ENCODE measurements at regions not wholly inside any gene's neighbourhood (a gene's known extent, or its start where the extent isn't known, plus 50 kb on each side); places are given as distances from the start of the nearest gene placed in this dataset.
A peak's percentile ranks its signal among the peaks of the same experiment; 100 is the strongest.

DNA sequence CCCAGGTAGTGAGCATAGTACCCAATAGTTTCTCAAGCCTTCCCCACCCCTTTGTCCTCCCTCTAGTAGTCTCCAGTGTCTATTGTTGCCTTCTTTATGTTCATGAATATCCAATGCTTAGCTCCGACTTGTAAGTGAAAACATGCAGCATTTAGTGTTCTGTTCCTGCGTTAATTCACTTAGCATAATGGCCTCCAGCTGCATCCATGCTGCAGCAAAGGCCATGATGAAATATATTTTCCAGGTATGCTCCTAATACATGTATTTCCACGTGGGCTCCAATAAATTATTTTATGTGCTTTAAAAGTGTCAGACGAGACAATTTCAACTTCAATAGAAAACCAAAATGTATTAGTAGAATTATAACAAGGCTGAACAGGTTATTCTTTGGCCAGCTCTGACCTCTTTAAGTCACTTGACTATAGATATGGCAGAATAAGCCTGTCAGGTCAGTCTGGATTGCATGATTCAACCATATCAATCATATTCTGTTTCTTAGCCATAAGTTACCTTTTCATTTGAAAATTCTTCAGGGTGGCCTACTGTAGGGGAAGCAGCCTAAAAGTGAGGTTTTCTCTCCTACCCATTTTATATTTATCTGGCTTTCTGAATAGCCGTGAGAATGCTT is 2291.6 kb upstream of the WWC1 start:
- no peak for DNase-seq

DNA sequence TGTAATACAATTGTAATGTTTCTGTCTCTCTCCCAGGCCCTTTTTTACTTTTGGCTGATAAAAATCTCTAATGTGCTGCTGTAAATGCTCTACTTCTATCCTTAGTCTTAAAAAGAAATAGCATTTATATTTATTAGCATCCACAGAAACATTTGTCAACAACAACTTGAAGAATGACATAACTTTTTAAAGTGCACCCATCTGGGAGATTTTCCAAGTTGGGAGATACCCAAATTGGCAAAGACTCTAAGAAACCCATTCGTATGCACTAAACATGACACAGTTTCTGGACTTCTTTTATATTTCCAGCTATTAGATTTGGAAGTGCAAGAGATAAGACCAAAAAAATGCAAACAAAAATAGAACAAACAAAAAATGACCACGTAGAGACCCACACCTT is 2287.4 kb upstream of the WWC1 start:
- DNase-seq = no peak

DNA sequence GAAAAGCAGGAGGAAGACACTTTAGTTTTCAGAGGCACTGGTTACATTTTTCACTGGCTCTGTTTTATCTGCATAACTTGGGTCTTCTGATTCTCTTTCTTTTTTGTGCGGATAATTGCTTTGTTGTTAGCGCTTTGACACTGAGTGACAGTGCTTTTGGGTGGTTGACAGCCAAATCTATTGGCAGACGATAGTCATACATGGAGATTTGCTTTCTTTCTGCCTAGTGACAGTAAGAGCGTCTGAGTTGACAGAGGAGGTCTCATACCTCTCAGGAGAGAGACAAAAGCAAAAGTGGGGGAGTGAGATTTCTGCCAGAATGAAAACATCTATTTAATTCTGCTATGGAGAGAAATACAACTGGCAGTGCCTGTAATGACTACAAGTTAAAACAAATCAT is 2278.0 kb upstream of the WWC1 start:
- DNase-seq = no peak

DNA sequence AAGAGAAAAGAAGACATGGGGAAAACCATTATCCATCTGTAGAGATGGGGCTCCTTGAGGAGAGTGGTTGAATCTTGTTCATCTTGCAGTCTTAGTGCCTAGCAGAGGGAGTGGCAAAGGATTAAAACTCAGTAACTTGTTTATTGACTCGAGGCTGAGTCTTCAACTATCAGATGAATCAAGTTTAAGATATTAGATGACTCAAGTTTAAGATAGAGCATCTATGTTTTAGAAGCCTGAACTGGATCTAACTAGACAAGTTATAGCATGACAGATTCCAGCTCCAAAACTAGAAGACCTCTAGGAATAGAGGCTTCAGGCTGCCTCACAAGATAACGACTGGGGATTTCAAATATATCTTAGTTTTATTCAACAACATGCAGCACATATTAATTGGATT is 2277.2 kb upstream of the WWC1 start:
- no peak for DNase-seq

DNA sequence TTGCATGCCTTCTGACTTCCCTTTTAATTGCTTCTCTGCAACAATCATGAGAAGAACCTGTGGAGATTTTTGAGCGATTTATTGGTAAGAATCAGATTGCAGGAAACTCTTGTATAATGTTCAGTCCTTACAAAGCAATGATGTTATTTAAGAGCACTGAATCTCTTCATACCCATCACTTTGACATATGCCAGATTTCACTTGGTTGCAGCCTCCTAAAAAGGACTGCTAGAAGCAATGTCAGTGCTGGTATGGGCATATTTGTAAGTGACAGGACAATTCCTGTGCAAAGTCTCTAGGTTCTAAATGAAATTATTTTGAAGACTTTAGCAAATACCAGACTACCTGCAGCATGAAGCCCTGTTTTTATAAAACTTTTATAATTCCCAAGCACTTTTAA is 2272.7 kb upstream of the WWC1 start:
- DNase-seq = no peak

DNA sequence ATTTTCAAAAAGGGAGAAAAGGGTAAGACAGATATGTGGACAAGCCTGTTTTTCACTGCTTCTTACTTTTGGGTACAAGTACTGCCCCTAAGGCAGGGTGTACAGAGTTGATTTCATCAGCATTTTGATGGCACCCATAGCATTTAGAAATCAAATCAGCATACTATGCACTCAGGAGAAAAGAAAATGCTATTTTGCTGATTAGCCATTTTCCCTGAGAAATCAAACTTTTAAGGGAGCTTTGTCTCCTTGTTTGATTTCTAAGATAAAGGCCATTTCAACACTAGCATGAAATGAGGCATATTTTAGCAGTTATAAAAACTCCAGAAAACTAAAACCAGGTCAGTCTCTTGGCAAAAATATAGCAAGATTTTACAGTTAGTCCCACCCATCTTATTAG is 2269.4 kb upstream of the WWC1 start:
- DNase-seq = no peak

DNA sequence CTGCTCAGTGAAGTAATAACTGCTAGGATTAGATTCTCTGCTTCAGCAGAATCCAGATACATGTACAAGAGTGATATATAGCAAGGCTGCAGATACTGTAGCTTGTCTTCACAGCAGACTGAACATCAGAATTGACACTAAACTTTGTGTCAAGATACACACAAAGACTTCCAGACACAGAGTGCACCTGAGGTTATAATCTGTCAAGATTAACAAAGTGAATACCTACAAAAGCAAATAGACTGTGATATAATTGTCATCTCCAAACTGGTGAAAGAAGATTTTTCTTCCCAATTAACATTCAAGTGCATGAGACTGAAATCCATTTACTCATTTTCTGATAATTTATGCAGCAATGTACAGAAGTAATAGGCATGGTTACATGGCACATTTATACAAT is 2266.5 kb upstream of the WWC1 start:
- no peak for DNase-seq

DNA sequence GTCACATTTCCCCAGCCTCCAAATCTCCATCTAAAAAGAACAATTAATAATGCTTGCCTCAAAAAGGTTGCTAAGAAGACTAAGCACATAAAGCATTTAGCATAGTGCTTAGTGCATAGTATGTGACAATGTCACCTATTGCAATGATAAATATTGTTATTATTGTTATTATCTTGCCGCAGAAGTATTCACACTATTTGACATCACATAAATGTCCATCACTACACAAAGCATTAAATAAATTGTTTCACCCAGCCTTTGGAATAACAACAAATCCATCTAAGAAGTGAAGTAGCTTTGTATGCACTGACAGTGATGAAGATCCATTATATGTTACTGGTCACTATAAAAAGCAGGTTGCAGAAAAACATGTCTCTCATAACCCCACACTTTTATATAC is 2263.9 kb upstream of the WWC1 start:
- DNase-seq = no peak

DNA sequence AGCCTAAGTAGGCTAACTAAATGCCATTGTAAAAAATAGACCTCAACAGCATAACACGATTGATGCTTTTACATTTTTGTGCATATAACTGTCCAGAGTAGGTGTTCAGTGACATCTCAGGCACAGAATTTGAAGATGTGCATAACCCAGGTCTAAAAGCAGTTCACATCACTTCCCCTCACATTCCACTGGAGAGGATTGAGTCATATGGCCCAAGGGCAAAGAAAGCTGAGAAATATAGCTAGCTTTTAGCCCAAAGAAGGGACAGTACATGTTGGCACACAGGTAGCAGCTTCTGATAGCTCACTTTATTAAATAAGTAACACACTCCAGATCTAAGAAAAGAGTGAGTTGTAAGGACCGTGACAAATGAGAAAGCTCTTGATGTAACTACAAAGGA is 2259.5 kb upstream of the WWC1 start:
- no peak for DNase-seq

DNA sequence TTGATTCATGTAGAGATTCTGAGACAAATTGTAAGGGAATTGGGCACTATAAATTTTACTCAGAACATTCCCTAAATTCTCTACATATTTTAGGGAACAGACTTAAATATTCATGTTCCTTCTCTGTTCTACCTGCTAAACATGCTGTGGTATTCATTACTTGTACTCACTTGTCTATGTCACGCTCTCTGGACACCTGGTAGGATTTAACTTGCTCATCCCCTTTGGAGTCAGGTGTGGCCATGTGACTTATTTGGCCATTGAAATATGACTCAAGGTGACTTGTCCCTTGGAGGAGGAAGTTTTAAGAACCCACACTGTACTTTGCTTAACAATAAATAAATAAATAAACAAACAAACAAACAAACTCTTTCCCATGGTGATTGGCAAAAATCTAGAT is 2258.8 kb upstream of the WWC1 start:
- no peak for DNase-seq

DNA sequence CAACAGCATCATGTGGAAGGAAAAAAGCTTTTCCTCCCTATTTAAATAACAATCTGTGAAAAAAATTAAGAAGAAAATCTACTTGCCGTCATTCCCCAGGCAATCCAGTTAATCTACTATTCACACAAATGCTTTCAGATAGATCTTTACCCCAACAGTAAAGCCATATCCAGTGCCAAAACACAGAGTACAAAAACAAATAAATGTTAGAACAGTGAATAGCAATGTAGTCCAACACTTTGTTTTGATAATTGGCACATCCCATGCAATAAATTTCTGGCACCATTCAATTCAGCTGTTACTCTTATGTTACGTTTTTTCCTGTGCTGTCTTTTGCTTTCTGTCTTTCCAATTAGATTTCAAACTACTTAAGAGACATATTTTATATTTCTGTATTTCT is 2245.5 kb upstream of the WWC1 start:
- peak; percentile 13 for DNase-seq

DNA sequence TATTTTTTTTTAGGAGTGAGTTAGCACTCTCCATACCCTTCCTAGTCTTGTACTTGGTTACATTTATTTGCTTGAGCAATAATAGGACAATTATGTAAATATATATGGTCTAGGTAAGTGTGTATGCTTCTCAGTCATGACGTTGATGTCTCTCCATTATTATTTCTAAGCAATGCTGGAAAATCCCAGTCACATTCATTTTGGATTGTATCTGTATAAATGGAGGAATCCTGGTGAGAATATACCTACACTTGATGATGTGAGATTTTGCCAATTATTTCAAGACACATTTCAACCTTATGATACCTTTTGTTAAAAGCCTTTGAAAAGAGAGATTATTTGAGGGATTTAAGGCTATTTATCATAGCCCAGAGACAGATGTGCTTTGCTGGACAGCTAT is 2244.5 kb upstream of the WWC1 start:
- DNase-seq = no peak

DNA sequence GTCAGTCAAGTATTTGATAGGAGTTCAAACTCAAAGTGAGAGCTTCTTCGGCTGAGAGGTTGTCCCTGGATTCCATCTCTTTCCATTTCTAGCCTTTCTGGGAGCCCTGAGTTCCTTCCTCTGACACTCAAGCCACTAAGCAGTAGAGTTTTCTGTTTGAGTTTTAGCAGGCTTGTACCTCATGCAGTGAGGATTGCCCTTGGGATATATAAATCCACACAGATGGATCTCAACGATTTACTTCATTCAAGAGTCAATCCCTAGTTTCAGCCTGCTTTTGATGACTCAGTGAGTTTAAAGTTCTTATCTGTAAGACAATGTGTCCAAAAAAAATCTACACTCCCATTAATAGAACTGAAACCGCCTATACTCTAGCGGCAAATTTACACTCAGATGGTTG is 2240.9 kb upstream of the WWC1 start:
- DNase-seq = no peak

DNA sequence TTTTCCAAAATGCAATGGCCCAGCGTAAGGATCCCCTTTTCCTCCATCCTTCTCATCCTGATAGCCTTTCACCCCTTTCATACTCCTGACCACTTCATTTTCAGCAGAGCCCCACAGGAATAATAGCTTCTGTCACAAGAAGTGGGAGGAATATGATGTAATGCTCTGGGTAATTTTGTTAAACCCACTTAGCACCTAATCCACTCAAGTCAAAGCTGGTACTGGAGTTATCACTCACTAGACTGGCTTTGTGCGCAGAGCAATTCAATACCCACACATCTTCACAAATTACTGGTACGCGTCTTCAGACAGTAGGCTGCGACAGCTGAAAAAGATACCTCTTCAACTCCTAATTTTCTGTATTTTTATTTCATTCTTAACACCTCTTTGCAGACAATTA is 2232.8 kb upstream of the WWC1 start:
- no peak for DNase-seq

DNA sequence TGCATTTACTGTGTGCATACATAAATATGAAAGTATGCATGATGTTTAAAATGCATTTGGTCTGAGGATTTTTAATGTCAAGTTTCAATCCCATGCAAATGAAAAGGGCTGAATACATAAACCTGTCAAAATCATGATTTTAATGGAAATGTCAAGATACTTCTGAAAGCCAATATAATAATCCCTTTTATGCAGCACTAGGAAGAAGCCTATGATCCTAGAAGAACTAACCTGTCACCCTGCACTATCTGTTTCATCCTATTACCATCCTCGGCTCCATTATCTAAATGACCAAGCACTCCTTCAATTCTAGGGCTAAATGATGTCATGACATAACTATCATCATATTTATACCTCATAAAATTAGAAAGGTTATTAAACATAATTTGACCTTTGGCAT is 2229.4 kb upstream of the WWC1 start:
- DNase-seq = no peak

DNA sequence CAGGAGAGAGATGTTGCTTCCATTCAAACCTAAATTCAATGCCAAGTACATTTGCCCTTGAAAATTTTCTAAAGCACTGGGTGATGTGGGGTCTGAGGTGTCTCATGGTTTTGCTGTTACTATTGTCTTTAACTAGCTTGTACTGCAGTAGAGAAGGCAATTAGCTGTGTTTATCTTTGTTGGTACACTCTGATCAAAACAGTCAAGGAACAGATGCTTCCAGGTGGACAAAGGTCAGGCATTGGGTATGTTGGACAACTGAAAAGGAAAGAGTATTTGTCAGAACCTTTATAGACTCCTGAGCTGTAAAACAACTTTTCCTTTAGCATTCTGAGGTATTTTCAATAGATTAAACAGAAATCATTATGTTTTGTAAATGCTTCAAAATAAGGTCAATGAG is 2228.7 kb upstream of the WWC1 start:
- DNase-seq = no peak

DNA sequence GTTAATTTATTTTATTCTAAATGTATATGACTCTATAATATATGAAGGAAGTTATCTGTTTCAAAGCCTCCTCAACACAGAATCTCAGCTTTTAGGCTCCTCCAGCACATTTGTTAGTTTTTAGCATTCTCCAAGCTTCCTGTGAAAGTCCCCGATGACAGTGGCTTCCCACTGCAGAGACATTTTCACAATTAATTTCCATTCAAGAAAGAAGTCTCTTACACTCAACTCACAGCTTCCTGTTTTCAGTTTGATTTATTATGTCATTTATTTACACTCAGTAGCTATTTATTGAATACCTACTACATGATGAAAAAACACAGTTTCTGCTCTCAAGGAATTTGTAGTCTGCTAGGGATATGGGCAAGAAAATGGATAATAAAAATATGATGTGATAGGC is 2228.2 kb upstream of the WWC1 start:
- no peak for DNase-seq

DNA sequence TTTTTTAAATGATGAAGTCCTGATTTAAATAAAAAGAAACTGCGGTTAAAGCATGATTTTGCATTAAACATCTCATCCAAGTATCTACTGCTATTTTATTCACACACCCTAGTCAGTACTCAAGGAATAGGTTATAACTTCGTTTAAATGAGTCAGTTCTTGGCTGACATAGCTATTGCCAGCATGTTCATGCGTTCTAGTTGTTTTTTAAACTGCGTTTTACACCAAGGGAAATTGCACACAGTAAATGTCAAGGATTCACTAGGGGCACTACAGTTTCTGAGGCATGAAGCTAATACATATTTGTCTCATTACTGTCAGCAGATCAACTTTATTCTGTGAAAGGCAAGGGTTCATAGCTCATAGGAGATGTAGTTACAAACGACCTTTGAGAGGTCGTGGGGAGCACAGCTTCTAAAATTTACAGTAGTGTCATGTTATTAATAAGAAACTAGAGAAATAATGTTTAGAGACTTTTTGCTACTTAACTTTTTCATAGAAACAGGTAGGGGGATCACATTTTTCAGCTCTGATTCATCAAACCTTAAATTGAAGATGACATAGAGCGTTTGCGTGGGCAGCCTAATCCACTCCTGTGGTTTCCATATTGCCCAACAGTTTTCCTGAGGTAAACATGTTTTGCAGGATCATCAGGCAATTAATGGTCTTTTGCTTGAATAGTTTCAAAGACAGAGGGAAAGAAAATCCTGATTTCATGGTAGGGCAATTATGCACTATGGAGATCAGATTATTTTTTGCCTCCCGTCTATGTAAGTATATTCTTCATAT is 2222.7 kb upstream of the WWC1 start:
- DNase-seq = no peak

DNA sequence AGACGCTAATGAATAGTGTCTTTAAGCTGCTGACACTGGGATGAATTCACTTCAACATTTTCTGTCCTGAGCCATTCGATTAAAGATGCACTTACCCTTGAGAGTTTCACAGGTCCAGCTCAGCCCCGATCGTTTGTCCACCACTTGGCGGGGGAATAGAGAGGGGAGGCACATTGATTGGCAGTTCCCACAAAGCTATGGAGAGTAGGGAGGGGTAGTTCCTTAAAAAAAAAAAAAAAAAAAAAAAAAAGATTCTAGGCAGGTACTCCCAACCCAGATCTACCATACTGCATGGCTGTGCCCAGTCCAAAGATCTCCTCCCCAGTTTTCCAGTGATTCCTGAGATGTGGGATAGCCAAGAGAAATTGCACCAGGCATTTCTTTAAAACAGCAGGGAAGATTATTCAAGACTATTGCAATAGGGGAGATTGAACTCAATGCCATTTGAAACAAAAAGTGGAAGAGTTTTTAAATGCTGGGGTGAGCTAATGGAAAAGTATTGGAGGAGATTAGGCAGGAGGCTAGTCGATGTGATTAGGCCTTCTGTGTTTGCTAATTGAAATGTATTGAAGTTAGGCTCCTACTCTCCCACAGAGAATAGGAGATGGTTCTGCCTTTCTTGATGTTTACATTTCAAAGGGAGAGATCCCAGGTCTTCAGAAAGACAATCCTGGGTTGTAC is 2217.4 kb upstream of the WWC1 start:
- DNase-seq = no peak

DNA sequence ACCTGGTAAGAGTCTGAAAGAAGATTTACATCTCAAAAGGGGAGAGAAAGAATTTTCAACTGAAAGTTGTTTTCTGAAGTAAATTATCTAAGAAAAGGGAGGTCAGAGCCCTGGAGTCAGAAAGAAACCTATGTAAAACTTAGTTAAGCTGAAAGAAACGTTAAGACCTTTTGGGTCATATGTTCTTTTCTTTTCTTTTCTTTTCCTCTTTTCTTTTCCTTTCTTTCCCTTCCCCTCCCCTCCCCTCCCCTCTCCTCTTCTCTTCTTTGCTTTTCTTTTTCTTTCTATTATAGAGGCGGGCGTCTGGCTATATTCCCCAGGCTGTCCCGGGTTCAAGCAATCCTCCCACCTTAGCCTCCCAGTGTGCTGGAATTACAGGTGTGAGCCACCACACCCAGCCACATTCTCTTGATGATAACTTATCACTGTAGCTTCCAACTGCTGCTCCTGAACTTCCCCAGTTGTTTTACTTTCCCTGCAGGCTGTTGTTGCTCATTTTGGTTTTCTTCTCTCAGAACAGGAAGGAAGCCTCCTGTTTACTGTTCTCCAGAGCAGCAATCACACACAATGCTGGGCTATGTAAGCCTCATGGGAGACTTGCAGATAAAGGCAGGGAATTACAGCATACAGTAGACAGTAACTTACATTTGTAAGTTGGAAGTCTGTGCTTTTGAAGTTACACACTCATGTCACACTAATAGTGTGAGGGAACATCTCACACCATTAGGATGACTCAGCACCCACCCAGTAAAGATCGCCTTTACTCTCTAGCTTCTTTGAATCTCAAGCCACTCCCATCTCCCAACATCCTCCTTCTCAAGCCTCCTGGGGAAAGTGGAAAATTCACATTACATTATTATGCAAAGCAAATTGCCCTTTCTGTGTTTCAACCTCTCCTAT is 2216.6 kb upstream of the WWC1 start:
- DNase-seq = no peak

DNA sequence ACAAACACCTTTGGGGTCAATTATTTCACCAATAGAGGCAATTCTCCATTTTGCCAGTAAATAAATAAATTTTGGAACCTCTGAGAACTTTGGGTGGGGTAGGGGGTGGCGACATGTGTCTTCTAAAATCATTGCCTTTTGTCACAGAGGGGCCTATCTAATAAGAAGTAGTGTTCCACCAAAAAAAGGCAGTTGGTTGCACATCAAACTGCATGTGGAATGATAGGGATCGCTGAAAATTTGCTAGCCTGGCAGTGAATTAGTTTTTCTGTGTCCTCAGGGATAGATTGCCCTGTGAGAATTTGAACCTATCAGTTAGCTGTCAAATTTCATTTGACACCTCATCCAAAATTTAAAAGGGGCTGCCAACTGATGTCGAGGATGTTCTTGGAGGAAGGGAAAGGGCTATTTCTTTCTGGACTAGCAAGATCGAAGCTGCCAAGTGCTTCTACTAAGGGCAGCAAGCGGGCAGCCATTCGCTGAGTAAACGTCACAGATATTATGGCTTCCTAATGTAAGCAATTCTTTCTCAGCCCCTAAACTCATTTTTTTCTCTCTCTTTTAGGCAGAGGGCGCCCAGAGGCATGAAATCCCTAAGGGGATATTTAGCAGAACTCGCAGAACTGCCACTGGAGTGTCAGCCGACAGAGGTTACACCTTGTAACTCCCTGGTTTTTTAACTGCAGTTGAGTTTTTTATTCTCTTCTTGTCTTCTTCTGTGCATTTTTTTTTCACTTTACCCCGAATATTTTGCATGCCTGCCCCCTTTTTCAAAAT is 2208.1 kb upstream of the WWC1 start:
- no peak for DNase-seq

DNA sequence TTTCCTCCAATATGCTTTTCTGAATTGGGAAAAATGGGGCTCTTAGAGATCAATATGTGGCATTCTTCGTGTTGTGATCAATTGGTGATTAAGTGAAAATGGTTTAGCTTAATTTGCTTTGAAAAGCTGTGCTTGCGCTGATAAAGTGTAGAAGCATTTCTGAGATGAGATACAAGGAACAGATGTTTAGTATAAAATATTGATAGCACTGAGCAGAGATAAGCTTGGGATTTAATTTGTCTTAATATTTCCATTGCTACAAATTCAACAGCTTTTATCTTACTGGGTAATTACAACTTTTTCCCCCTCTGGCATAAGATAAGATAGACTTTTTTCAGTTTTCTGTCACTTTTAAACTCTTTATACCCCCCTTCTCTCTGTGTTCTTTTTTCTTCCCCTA is 2204.9 kb upstream of the WWC1 start:
- no peak for DNase-seq
